HEK293T (cell line): ENCODE measurements at regions not wholly inside any gene's neighbourhood (a gene's known extent, or its start where the extent isn't known, plus 50 kb on each side); places are given as distances from the start of the nearest gene placed in this dataset.

Experiments
- FOXK2 ChIP-seq: fragments of 450-650 bp; IDR thresholded peaks from 2 replicates; pipeline ENCODE4 v1.6.1; 2016; ENCODE audit warnings: mild to moderate bottlenecking
- SP1 ChIP-seq: fragments of 450-650 bp; IDR thresholded peaks from 2 replicates; pipeline ENCODE4 v1.6.1; 2017

- TF ChIP-seq SP1, result no peak
- no peak for TF ChIP-seq FOXK2
Observed at GRCh38 chr1:78222225-78222959, 176.6 kb downstream of the GIPC2 start.
